Smooth muscle cell (in vitro differentiated cells): ENCODE measurements at regions not wholly inside any gene's neighbourhood (a gene's known extent, or its start where the extent isn't known, plus 50 kb on each side); places are given as distances from the start of the nearest gene placed in this dataset.
A peak's percentile ranks its signal among the peaks of the same experiment; 100 is the strongest.

Experiments used
- DNase-seq: peaks from one replicate; lab custom pipeline; 2025; ENCODE audit not compliant: unreplicated experiment; lab: John Stamatoyannopoulos, UW
- H2AFZ ChIP-seq: fragments of 200-600 bp; sonication (generic); 2 replicates; pipeline ENCODE4 v1.6.0; 2016; ENCODE audit warnings: antibody characterized with exemption, low read depth, mild to moderate bottlenecking
- H3F3A ChIP-seq: fragments of 200-600 bp; sonication (generic); 2 replicates; pipeline ENCODE4 v1.6.0; 2017; ENCODE audit warnings: antibody characterized with exemption, low read depth
- H3K27ac ChIP-seq: fragments of 200-600 bp; sonication (generic); 2 replicates; pipeline ENCODE4 v1.5.1; 2016; ENCODE audit warnings: low read depth, mild to moderate bottlenecking
- H3K27me3 ChIP-seq: fragments of 200-600 bp; sonication (generic); 2 replicates; pipeline ENCODE4 v1.6.1; 2016; ENCODE audit warnings: low read depth, mild to moderate bottlenecking
- H3K36me3 ChIP-seq: fragments of 200-600 bp; sonication (generic); 2 replicates; pipeline ENCODE4 v1.5.1; 2016; ENCODE audit warnings: low read depth
- H3K4me1 ChIP-seq: fragments of 200-600 bp; sonication (generic); 2 replicates; pipeline ENCODE4 v1.5.1; 2016; ENCODE audit warnings: low read depth
- H3K4me2 ChIP-seq: fragments of 200-600 bp; sonication (generic); 2 replicates; pipeline ENCODE4 v1.6.0; 2016; ENCODE audit warnings: mild to moderate bottlenecking
- H3K4me3 ChIP-seq: fragments of 200-600 bp; sonication (generic); 2 replicates; pipeline ENCODE4 v1.5.1; 2016; ENCODE audit warnings: mild to moderate bottlenecking
- H3K79me2 ChIP-seq: fragments of 200-600 bp; sonication (generic); 2 replicates; pipeline ENCODE4 v1.6.0; 2016; ENCODE audit warnings: low read depth, mild to moderate bottlenecking
- H3K9ac ChIP-seq: fragments of 200-600 bp; sonication (generic); 2 replicates; pipeline ENCODE4 v1.6.0; 2016; ENCODE audit warnings: low read depth
- H3K9me3 ChIP-seq: fragments of 200-600 bp; sonication (generic); replicated peaks from 2 replicates; pipeline ENCODE4 v1.5.1; 2016; ENCODE audit warnings: low read depth
- H4K20me1 ChIP-seq: fragments of 200-600 bp; sonication (generic); 2 replicates; pipeline ENCODE4 v1.6.0; 2016; ENCODE audit warnings: low read depth
- WGBS: methylation state at CpG from one replicate; pipeline ENCODE4 v1.1.7; 2016; ENCODE audit warnings: low lambda C conversion rate; 5-methylcytosine and 5-hydroxymethylcytosine counted together
- TF ChIP-seq, protein P1 (sequence below): fragments of 200-600 bp; sonication (generic); IDR thresholded peaks from 2 replicates; pipeline ENCODE4 v1.5.1; 2017; ENCODE audit warnings: borderline replicate concordance, mild to moderate bottlenecking, antibody characterized with exemption; ENCODE audit not compliant: insufficient read depth, poor library complexity, severe bottlenecking

DNA sequence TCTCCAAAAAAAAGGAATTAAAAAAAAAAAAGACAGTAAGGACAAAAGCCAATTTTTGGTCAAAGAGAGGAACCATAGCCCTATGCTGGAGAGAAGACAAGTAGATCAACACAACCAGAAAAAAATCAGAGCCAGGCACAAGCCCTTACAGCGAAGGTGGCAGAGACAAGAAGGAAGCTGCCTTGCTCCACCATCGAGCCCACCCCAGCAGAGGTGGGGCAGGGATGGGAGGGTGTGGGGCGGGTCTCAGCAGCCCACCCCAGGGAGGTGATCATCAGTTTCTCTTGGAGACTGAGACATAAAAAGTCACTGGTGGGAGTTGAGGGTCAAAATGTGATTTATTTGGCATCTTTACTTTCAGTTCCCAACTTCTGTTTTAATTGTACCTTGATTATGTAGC lies 332.4 kb downstream of the FOXO1 start:
- TF ChIP-seq, protein P1, sequence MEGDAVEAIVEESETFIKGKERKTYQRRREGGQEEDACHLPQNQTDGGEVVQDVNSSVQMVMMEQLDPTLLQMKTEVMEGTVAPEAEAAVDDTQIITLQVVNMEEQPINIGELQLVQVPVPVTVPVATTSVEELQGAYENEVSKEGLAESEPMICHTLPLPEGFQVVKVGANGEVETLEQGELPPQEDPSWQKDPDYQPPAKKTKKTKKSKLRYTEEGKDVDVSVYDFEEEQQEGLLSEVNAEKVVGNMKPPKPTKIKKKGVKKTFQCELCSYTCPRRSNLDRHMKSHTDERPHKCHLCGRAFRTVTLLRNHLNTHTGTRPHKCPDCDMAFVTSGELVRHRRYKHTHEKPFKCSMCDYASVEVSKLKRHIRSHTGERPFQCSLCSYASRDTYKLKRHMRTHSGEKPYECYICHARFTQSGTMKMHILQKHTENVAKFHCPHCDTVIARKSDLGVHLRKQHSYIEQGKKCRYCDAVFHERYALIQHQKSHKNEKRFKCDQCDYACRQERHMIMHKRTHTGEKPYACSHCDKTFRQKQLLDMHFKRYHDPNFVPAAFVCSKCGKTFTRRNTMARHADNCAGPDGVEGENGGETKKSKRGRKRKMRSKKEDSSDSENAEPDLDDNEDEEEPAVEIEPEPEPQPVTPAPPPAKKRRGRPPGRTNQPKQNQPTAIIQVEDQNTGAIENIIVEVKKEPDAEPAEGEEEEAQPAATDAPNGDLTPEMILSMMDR: no peak
- no peaks in the 10 kb centered on the region for H3K36me3 ChIP-seq
- no peak overlapping the region for H3K4me2 ChIP-seq
- no peak for DNase-seq
- H3F3A ChIP-seq: no peaks in the 10 kb centered on the region
- no peaks in the 10 kb centered on the region for H3K27me3 ChIP-seq
- H3K4me1 ChIP-seq: no peaks in the 10 kb centered on the region
- 95% methylated on average over 3 of the region's 3 CpGs for WGBS
- H3K79me2 ChIP-seq: no peaks in the 10 kb centered on the region
- no peak overlapping the region for H3K9ac ChIP-seq
- no peak overlapping the region for H2AFZ ChIP-seq
- H3K9me3 ChIP-seq: no peaks in the 10 kb centered on the region
- no peak overlapping the region for H3K4me3 ChIP-seq
- no peaks in the 10 kb centered on the region for H4K20me1 ChIP-seq
- H3K27ac ChIP-seq: peak overlapping the region; percentile 76

DNA sequence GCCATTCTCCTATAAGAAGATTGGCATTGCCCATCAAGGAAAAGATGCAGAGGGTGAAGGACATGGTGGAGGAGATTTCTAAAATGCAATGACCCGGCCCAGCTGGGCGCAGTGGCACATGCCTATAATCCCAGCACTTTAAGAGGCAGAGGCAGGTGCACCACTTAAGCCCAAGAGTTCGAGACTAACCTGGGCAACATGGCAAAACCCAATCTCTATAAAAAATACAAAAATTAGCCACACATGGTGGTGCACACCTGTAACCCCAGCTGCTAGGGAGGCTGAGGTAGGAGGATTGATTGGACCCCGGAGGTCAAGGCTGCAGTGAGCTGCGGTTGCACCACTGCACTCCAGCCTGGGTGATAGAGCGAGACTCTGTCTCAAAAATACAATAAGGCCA lies 331.8 kb downstream of the FOXO1 start:
- WGBS: 100% methylated on average over 6 of the region's 6 CpGs
- H3K27me3 ChIP-seq: no peaks in the 10 kb centered on the region
- no peaks in the 10 kb centered on the region for H3K79me2 ChIP-seq
- no peaks in the 10 kb centered on the region for H3K9me3 ChIP-seq
- H4K20me1 ChIP-seq: no peaks in the 10 kb centered on the region
- no peak overlapping the region for H3K27ac ChIP-seq
- no peak for DNase-seq
- H3K4me1 ChIP-seq: no peaks in the 10 kb centered on the region
- H3K36me3 ChIP-seq: no peaks in the 10 kb centered on the region
- H3K9ac ChIP-seq: no peak overlapping the region
- TF ChIP-seq, protein P1: no peak
- no peak overlapping the region for H3K4me3 ChIP-seq
- no peak overlapping the region for H3K4me2 ChIP-seq
- no peaks in the 10 kb centered on the region for H3F3A ChIP-seq
- no peak overlapping the region for H2AFZ ChIP-seq

GRCh38 chr13:40336228-40337221 lies 329.9 kb downstream of the FOXO1 start:
- Histone ChIP-seq H3K36me3 (no peaks in the 10 kb centered on the region), H4K20me1 (no peaks in the 10 kb centered on the region), H3K4me1 (peaks cover 15% of the 10 kb centered on the region), H3K9me3 (no peaks in the 10 kb centered on the region), H3K9ac (no peak overlapping the region), H3K4me3 (no peak overlapping the region), H3K27me3 (no peaks in the 10 kb centered on the region), H3K4me2 (no peak overlapping the region), H3K27ac (no peak overlapping the region), H3F3A (no peaks in the 10 kb centered on the region), H3K79me2 (no peaks in the 10 kb centered on the region), H2AFZ (no peak overlapping the region)
- TF ChIP-seq, protein P1: no peak
- no peak for DNase-seq
- WGBS: 96% methylated on average over 7 of the region's 7 CpGs
